Erythroblast (primary cell): ENCODE measurements at regions not wholly inside any gene's neighbourhood (a gene's known extent, or its start where the extent isn't known, plus 50 kb on each side); places are given as distances from the start of the nearest gene placed in this dataset.

Source experiments
- GATA1 ChIP-seq: IDR thresholded peaks from 2 replicates; pipeline ENCODE4 v1.6.1; 2011; ENCODE audit warnings: low read depth, mild to moderate bottlenecking, control low read depth, low read length, moderate library complexity
- POLR2A ChIP-seq: IDR thresholded peaks from 2 replicates; pipeline ENCODE4 v1.6.1; 2011; ENCODE audit warnings: mild to moderate bottlenecking, low read length

GRCh38 chr14:100425429-100425827 lies 102.3 kb downstream of the SLC25A47 start:
- TF ChIP-seq POLR2A (no peak), GATA1 (no peak)
